Keratinocyte (primary cell): ENCODE measurements at regions not wholly inside any gene's neighbourhood (a gene's known extent, or its start where the extent isn't known, plus 50 kb on each side); places are given as distances from the start of the nearest gene placed in this dataset.

ENCODE experiments used
- DNase-seq: peaks from one replicate; pipeline ENCODE4 v3.0.0-alpha.2; 2011; ENCODE audit warnings: low read depth, missing footprints, low spot score
- FAIRE-seq: peaks from 2 replicates; lab custom pipeline; 2011; peaks lifted over from hg19 to GRCh38; lab: Jason Lieb, UNC
- H2AFZ ChIP-seq: 2 replicates; pipeline ENCODE4 v1.6.0; 2012; ENCODE audit warnings: low read length, control low read depth, inconsistent platforms; ENCODE audit not compliant: control insufficient read depth
- H3K27ac ChIP-seq: 2 replicates; pipeline ENCODE4 v1.5.1; 2011; ENCODE audit warnings: low read length; ENCODE audit not compliant: control insufficient read depth, insufficient read depth
- H3K27me3 ChIP-seq: 3 replicates; pipeline ENCODE4 v1.6.0; 2011; ENCODE audit warnings: low read length; ENCODE audit not compliant: control insufficient read depth, insufficient read depth; ENCODE audit errors: extremely low read depth
- H3K36me3 ChIP-seq, 2 experiments: 2 replicates in 1 of 2; 3 replicates in 1 of 2; pipeline ENCODE4 v1.5.1; 2011; ENCODE audit warnings: low read length in 2 of 2, mild to moderate bottlenecking in 1 of 2; ENCODE audit not compliant: control insufficient read depth in 2 of 2, insufficient read depth in 2 of 2; ENCODE audit errors: extremely low read depth in 1 of 2
- H3K4me1 ChIP-seq: 3 replicates; pipeline ENCODE4 v1.5.1; 2011; ENCODE audit warnings: low read length; ENCODE audit not compliant: control insufficient read depth, insufficient read depth; ENCODE audit errors: extremely low read depth
- H3K4me2 ChIP-seq: 3 replicates; pipeline ENCODE4 v1.6.0; 2011; ENCODE audit warnings: low read depth, low read length; ENCODE audit not compliant: control insufficient read depth, insufficient read depth; ENCODE audit errors: extremely low read depth
- H3K4me3 ChIP-seq, 3 experiments: fragments of 200-600 bp in 1 of 3; sonication (generic) in 1 of 3; 2 replicates in 2 of 3; 3 replicates in 1 of 3; pipeline ENCODE4 v1.5.1; 2011 to 2016; ENCODE audit warnings: low read length in 3 of 3, mild to moderate bottlenecking in 3 of 3, control low read depth in 2 of 3, inconsistent platforms in 1 of 3, low read depth in 1 of 3, mixed read lengths in 1 of 3, mixed run types in 1 of 3, moderate library complexity in 1 of 3; ENCODE audit not compliant: control insufficient read depth in 2 of 3, insufficient read depth in 2 of 3; ENCODE audit errors: extremely low read depth in 1 of 3
- H3K79me2 ChIP-seq: 2 replicates; pipeline ENCODE4 v1.6.0; 2012; ENCODE audit warnings: low read length; ENCODE audit not compliant: control insufficient read depth, insufficient read depth
- H3K9ac ChIP-seq: 3 replicates; pipeline ENCODE4 v1.6.0; 2011; ENCODE audit warnings: low read length; ENCODE audit not compliant: control insufficient read depth, insufficient read depth; ENCODE audit errors: extremely low read depth
- H3K9me1 ChIP-seq: 3 replicates; pipeline ENCODE4 v1.6.0; 2011; ENCODE audit warnings: low read length; ENCODE audit not compliant: control insufficient read depth, insufficient read depth; ENCODE audit errors: extremely low read depth
- H3K9me3 ChIP-seq: 2 replicates; pipeline ENCODE4 v1.5.1; 2012; ENCODE audit warnings: low read depth, low read length; ENCODE audit not compliant: control insufficient read depth
- H4K20me1 ChIP-seq: 3 replicates; pipeline ENCODE4 v1.6.0; 2011; ENCODE audit warnings: low read length; ENCODE audit not compliant: control insufficient read depth, insufficient read depth; ENCODE audit errors: extremely low read depth
- CTCF ChIP-seq, 3 experiments: IDR thresholded peaks in 1 of 3; conservative IDR thresholded peaks in 1 of 3; optimal IDR thresholded peaks in 1 of 3; 2 replicates in 2 of 3; 3 replicates in 1 of 3; pipeline versions ENCODE3 to v1.5.1; 2011; ENCODE audit warnings: low read length in 3 of 3, mild to moderate bottlenecking in 3 of 3, moderate library complexity in 2 of 3, control low read depth in 1 of 3, inconsistent platforms in 1 of 3; ENCODE audit not compliant: insufficient read depth in 2 of 3; ENCODE audit errors: extremely low read depth in 1 of 3
- EZH2 ChIP-seq: IDR thresholded peaks from one replicate; pipeline ENCODE4 v1.6.1; 2012; ENCODE audit warnings: inconsistent platforms, mild to moderate bottlenecking, low read length, moderate library complexity
- dilution Hi-C: fragments of 300-500 bp; cut with MboI; formaldehyde crosslinking; loops from one replicate; pipeline ENCODE4 v1.7.0; 2020; ENCODE audit warnings: low sequenced_read_pairs; ENCODE audit not compliant: extremely low pct_ligation_motif_present

- H3K9ac ChIP-seq, result no peak overlapping the region
- FAIRE-seq, result no peak
- H3K36me3 ChIP-seq, result no peaks in the 10 kb centered on the region
- H3K27ac ChIP-seq, result no peak overlapping the region
- dilution Hi-C loops, result no loop called here
- H4K20me1 ChIP-seq, result no peaks in the 10 kb centered on the region
- no peaks in the 10 kb centered on the region for H3K79me2 ChIP-seq
- no peak for DNase-seq
- no peaks in the 10 kb centered on the region for H3K4me1 ChIP-seq
- no peak overlapping the region for H2AFZ ChIP-seq
- TF ChIP-seq EZH2 (no peak), CTCF (optimal IDR thresholded peaks at IDR 0.05 in 1 of 3, IDR thresholded peaks at IDR 0.05 in 1 of 3, conservative IDR thresholded peaks at IDR 0.05 in 1 of 3; ENCODE audit: extremely low read depth in 1 of 3, insufficient read depth in 2 of 3, low read length in 3 of 3) (no peak)
- H3K9me3 ChIP-seq, result no peaks in the 10 kb centered on the region
- no peak overlapping the region for H3K4me3 ChIP-seq
- no peaks in the 10 kb centered on the region for H3K9me1 ChIP-seq
- no peaks in the 10 kb centered on the region for H3K27me3 ChIP-seq
- no peak overlapping the region for H3K4me2 ChIP-seq
These were observed 266.1 kb upstream of the KLHL29 start for GRCh38 chr2:23118894-23119293.

GRCh38 chr2:23120161-23120560 lies 264.8 kb upstream of the KLHL29 start:
- dilution Hi-C loops, result no loop called here
- Histone ChIP-seq H3K36me3 (no peaks in the 10 kb centered on the region), H3K79me2 (no peaks in the 10 kb centered on the region), H3K4me3 (no peak overlapping the region), H4K20me1 (no peaks in the 10 kb centered on the region), H3K27ac (no peak overlapping the region), H3K9ac (no peak overlapping the region), H3K27me3 (no peaks in the 10 kb centered on the region), H3K4me2 (no peak overlapping the region), H3K9me1 (no peaks in the 10 kb centered on the region), H3K4me1 (no peaks in the 10 kb centered on the region), H2AFZ (no peak overlapping the region), H3K9me3 (no peaks in the 10 kb centered on the region)
- no peak for TF ChIP-seq EZH2
- no peak for TF ChIP-seq CTCF (optimal IDR thresholded peaks at IDR 0.05 in 1 of 3, IDR thresholded peaks at IDR 0.05 in 1 of 3, conservative IDR thresholded peaks at IDR 0.05 in 1 of 3; ENCODE audit: extremely low read depth in 1 of 3, insufficient read depth in 2 of 3, low read length in 3 of 3)
- DNase-seq (no peak), FAIRE-seq (no peak)
